ENCODE measurements at regions not wholly inside any gene's neighbourhood (a gene's known extent, or its start where the extent isn't known, plus 50 kb on each side); places are given as distances from the start of the nearest gene placed in this dataset.

- DNase-seq = no peak
These were observed 422.2 kb downstream of the KLF5 start for GRCh38 chr13:73480779-73481559.

- no peak for DNase-seq
These were observed 421.1 kb downstream of the KLF5 start for GRCh38 chr13:73479856-73480255.

- no peak for DNase-seq
These were observed 420.5 kb downstream of the KLF5 start for GRCh38 chr13:73479351-73479750.

GRCh38 chr13:73477441-73477840 is 418.6 kb downstream of the KLF5 start:
- no peak for DNase-seq

GRCh38 chr13:73473016-73473415 is 414.2 kb downstream of the KLF5 start:
- DNase-seq = no peak

- DNase-seq = no peak
These were observed 408.3 kb downstream of the KLF5 start for GRCh38 chr13:73467125-73467524.

GRCh38 chr13:73466561-73466960 is 407.8 kb downstream of the KLF5 start:
- no peak for DNase-seq

- no peak for DNase-seq
These were observed 406.8 kb downstream of the KLF5 start for GRCh38 chr13:73465617-73465971.

GRCh38 chr13:73464758-73465616 is 406.2 kb downstream of the KLF5 start:
- DNase-seq = no peak

GRCh38 chr13:73462241-73462640 is 403.4 kb downstream of the KLF5 start:
- no peak for DNase-seq

- no peak for DNase-seq
These were observed 392.6 kb downstream of the KLF5 start for GRCh38 chr13:73451221-73452029.

GRCh38 chr13:73450583-73450982 is 391.8 kb downstream of the KLF5 start:
- DNase-seq = no peak

- DNase-seq = no peak
These were observed 390.4 kb downstream of the KLF5 start for GRCh38 chr13:73449252-73449651.

- DNase-seq = no peak
These were observed 381.6 kb downstream of the KLF5 start for GRCh38 chr13:73440296-73440895.

GRCh38 chr13:73433890-73434289 is 375.1 kb downstream of the KLF5 start:
- DNase-seq = no peak

- no peak for DNase-seq
These were observed 374.7 kb downstream of the KLF5 start for GRCh38 chr13:73433458-73433857.

- no peak for DNase-seq
These were observed 370.9 kb downstream of the KLF5 start for GRCh38 chr13:73429701-73430100.

- no peak for DNase-seq
These were observed 369.9 kb downstream of the KLF5 start for GRCh38 chr13:73428706-73429105.

- no peak for DNase-seq
These were observed 369.3 kb downstream of the KLF5 start for GRCh38 chr13:73428137-73428536.

- no peak for DNase-seq
These were observed 364.2 kb downstream of the KLF5 start for GRCh38 chr13:73422973-73423372.

GRCh38 chr13:73421310-73421912 is 362.6 kb downstream of the KLF5 start:
- DNase-seq = no peak

GRCh38 chr13:73419186-73419585 is 360.4 kb downstream of the KLF5 start:
- no peak for DNase-seq
